GM19397 (cell line): ENCODE measurements at regions not wholly inside any gene's neighbourhood (a gene's known extent, or its start where the extent isn't known, plus 50 kb on each side); places are given as distances from the start of the nearest gene placed in this dataset.

Source experiments
- ATAC-seq: cut with Tn5 transposase; IDR thresholded peaks from one replicate; pipeline ENCODE4 v1.9.1; 2021; ENCODE audit warnings: mild to moderate bottlenecking, moderate library complexity; ENCODE audit not compliant: unreplicated experiment

- no peak for ATAC-seq
Observed at GRCh38 chr18:64893349-64893748, 744.5 kb upstream of the LINC00305 start.

- no peak for ATAC-seq
Observed at GRCh38 chr18:64888956-64889355, 740.1 kb upstream of the LINC00305 start.

- no peak for ATAC-seq
Observed at GRCh38 chr18:64886995-64887394, 738.1 kb upstream of the LINC00305 start.

- no peak for ATAC-seq
Observed at GRCh38 chr18:64882896-64883295, 734.0 kb upstream of the LINC00305 start.

GRCh38 chr18:64876833-64877232, 727.9 kb upstream of the LINC00305 start:
- no peak for ATAC-seq

- ATAC-seq = no peak
Observed at GRCh38 chr18:64872710-64873458, 724.0 kb upstream of the LINC00305 start.

- no peak for ATAC-seq
Observed at GRCh38 chr18:64854112-64854511, 705.2 kb upstream of the LINC00305 start.

GRCh38 chr18:64852281-64852680, 703.4 kb upstream of the LINC00305 start:
- ATAC-seq = no peak

GRCh38 chr18:64851726-64852125, 702.8 kb upstream of the LINC00305 start:
- no peak for ATAC-seq

- ATAC-seq = no peak
Observed at GRCh38 chr18:64850791-64851190, 701.9 kb upstream of the LINC00305 start.

GRCh38 chr18:64840911-64841701, 692.2 kb upstream of the LINC00305 start:
- no peak for ATAC-seq

- no peak for ATAC-seq
Observed at GRCh38 chr18:64810354-64810753, 661.5 kb upstream of the LINC00305 start.

- no peak for ATAC-seq
Observed at GRCh38 chr18:64809801-64810200, 660.9 kb upstream of the LINC00305 start.

GRCh38 chr18:64807560-64807959, 658.7 kb upstream of the LINC00305 start:
- ATAC-seq = no peak

- ATAC-seq = no peak
Observed at GRCh38 chr18:64806691-64807090, 657.8 kb upstream of the LINC00305 start.

GRCh38 chr18:64806232-64806631, 657.3 kb upstream of the LINC00305 start:
- no peak for ATAC-seq

GRCh38 chr18:64803471-64803870, 654.6 kb upstream of the LINC00305 start:
- ATAC-seq = no peak

- ATAC-seq = no peak
Observed at GRCh38 chr18:64800151-64800550, 651.3 kb upstream of the LINC00305 start.

- no peak for ATAC-seq
Observed at GRCh38 chr18:64799376-64799775, 650.5 kb upstream of the LINC00305 start.

GRCh38 chr18:64791236-64791635, 642.3 kb upstream of the LINC00305 start:
- ATAC-seq = no peak

GRCh38 chr18:64785686-64786085, 636.8 kb upstream of the LINC00305 start:
- no peak for ATAC-seq

GRCh38 chr18:64777556-64777955, 628.7 kb upstream of the LINC00305 start:
- no peak for ATAC-seq
